Astrocyte of the spinal cord (primary cell): ENCODE measurements at regions not wholly inside any gene's neighbourhood (a gene's known extent, or its start where the extent isn't known, plus 50 kb on each side); places are given as distances from the start of the nearest gene placed in this dataset.

Experiments used
- DNase-seq: peaks from one replicate; pipeline ENCODE4 v3.0.0; 2011; ENCODE audit warnings: low read depth, low spot score
- H3K4me3 ChIP-seq: 2 replicates; pipeline ENCODE4 v1.5.1; 2011; ENCODE audit warnings: low read depth, mild to moderate bottlenecking, low read length, moderate library complexity
- in situ Hi-C: cut with HindIII; loops from 2 replicates; pipeline ENCODE4 v1.10.0; 2017; ENCODE audit warnings: low sequenced_read_pairs
- TF ChIP-seq, protein P1 (sequence below): IDR thresholded peaks from 2 replicates; pipeline ENCODE4 v1.5.1; 2012; ENCODE audit warnings: low read depth, mild to moderate bottlenecking, low read length, inconsistent platforms

DNA sequence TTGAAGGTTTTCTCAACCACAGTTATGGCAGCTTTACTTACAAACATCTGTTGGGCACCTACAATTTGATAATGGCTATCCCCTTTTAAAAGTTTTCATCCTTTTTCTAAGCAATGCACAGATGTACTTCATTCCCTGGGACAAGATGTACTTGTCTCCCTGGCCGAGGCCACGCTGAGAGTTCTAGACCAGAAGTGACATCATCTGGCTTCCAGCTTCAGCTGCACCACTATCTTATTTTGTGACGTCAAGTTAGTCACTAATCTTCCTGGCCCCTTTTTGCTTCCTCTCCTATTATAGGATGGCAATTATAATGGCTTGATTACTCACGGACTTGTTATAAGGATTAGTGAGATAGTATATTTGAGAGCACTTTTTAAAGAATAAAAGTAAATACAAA, 386.4 kb downstream of the BCL11A start:
- no peak for DNase-seq
- in situ Hi-C loops = no loop called here
- no peak overlapping the region for H3K4me3 ChIP-seq
- TF ChIP-seq, protein P1, sequence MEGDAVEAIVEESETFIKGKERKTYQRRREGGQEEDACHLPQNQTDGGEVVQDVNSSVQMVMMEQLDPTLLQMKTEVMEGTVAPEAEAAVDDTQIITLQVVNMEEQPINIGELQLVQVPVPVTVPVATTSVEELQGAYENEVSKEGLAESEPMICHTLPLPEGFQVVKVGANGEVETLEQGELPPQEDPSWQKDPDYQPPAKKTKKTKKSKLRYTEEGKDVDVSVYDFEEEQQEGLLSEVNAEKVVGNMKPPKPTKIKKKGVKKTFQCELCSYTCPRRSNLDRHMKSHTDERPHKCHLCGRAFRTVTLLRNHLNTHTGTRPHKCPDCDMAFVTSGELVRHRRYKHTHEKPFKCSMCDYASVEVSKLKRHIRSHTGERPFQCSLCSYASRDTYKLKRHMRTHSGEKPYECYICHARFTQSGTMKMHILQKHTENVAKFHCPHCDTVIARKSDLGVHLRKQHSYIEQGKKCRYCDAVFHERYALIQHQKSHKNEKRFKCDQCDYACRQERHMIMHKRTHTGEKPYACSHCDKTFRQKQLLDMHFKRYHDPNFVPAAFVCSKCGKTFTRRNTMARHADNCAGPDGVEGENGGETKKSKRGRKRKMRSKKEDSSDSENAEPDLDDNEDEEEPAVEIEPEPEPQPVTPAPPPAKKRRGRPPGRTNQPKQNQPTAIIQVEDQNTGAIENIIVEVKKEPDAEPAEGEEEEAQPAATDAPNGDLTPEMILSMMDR = no peak

DNA sequence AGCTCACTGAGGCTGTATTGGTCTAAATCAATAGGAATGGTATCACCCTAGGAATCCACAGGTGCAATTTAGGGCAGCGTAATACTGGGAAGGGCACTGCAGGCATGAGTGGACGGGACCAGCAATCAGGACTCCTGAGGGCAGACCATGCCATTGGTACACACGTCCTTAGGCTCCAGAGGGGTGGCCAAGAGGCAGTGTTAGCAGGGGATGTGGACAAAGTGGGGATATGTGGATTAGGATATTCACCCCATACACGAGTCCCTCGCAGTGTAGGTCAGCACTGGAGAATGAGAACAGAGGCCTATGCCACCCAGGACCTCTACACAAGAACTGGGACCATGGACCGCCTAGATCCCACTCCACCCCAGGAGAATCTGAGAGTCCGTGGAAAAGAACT, 389.8 kb downstream of the BCL11A start:
- H3K4me3 ChIP-seq = no peak overlapping the region
- TF ChIP-seq, protein P1 = no peak
- DNase-seq = no peak
- in situ Hi-C loops = no loop called here

DNA sequence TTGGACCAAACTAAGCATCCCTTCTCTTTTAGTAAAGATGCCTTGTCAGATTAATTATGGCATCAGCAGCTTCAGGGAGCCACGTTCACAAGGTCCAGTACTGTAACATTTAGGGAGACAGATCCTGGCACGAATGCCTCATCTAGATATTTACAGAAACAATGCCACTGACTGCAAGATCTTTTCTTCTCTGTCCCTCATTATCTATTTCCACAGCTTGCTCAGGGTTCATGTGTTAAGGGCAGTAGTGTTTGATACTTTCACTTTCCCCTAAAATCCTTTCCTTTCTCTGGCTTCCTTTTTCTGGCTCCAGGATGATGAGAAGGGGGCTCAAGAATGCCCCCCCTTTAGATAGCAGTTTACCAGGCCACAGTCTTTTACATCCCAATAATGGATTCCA, 393.9 kb downstream of the BCL11A start:
- H3K4me3 ChIP-seq = no peak overlapping the region
- in situ Hi-C loops = no loop called here
- DNase-seq = no peak
- TF ChIP-seq, protein P1 = no peak

DNA sequence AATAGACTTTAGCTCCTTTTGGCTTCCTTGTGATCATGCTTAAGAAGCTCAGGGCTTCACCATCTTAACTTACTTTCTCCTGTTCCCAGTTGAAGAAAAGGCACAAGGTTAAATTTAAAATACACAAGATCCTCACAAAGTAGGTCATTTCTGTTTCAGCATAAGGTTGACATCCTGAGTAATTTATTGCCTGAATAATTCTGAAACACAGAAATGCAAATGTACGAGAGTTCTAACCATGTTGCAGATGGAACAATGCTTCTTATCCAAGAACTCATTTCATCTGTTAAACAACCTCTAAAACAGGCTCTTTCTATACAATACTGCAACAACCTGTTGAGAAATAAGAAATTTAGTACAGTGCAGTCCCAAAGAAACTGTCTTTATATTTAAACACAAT, 395.2 kb downstream of the BCL11A start:
- DNase-seq = no peak
- H3K4me3 ChIP-seq = no peak overlapping the region
- TF ChIP-seq, protein P1 = no peak
- in situ Hi-C loops = no loop called here

DNA sequence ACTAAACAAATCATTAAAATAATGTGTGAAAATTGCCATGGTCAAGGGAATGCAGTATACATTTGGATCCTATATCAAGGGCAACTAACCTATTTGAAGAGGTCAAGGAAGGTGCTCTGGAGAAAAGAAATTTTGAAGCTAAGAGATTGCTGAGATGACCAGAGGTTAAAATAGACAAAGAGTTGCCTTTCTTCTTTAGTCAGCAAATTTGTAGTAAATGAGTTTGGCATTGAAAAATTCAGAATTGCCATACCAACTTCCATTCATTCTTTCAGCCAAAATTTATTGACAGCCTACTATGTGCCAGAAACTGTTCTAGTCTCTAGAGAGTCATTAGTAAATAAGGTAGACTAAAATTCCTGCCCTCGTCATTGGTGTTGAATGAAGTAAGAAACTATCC, 396.2 kb downstream of the BCL11A start:
- DNase-seq = no peak
- in situ Hi-C loops = no loop called here
- no peak overlapping the region for H3K4me3 ChIP-seq
- TF ChIP-seq, protein P1 = no peak

DNA sequence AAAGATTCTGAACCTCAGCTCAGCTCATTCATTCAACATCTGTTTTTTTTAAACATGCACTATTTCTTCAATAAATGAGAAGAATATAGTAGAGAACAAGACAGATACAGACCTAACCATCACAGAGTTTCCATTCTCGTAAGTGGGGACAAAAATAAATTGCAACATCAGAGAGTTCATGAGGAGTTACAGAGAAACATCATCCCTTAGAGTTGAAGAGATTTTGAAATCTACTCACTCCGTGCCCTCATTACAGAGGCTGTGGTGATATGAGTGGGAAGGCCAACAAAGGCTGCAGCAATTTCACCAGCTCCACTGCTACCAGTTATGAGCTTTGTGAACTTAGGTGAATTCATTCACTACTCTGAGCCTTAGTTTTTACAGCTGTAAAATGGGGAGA, 399.3 kb downstream of the BCL11A start:
- H3K4me3 ChIP-seq = no peak overlapping the region
- in situ Hi-C loops = no loop called here
- TF ChIP-seq, protein P1 = no peak
- no peak for DNase-seq

DNA sequence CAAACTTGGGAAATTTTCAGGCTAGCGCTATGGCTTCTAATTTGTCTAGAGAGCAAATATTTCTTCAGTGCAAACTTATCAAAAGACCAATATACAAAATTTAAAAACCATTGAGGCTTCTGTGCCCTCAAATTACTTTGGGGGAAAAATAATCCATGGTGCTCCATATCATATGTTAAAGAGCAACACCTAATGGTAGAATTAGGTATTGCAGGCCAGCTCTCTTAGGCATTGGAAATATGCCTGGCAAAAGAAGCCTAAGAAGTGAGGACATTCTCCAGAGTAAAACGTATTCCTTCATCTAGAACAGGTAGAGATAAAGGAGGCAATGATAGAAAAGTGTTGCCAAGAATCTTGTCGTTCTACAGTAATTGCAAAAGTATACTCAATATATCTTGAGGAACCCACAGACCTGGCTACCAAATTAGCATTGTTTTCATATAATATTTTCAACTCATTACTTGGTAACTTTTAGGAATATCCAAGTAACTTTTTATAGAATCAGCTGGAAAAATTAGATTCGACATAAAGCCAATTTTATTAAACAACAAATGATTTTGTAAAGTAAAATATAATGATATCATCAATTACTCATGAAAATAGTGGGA, 401.1 kb downstream of the BCL11A start:
- in situ Hi-C loops = no loop called here
- TF ChIP-seq, protein P1 = peak; percentile 66
- DNase-seq = peak; percentile 2
- H3K4me3 ChIP-seq = no peak overlapping the region
